ENCODE measurements at regions not wholly inside any gene's neighbourhood (a gene's known extent, or its start where the extent isn't known, plus 50 kb on each side); places are given as distances from the start of the nearest gene placed in this dataset.

GRCh38 chr3:174777813-174778212, 81.3 kb upstream of the NAALADL2 start:
- DNase-seq (ENCODE audit: extremely low spot score, unreplicated experiment) = no peak
- H3K36me3 Mint-ChIP-seq (ENCODE audit: unreplicated experiment) = peaks cover 7% of the 10 kb centered on the region
- no peak for TF ChIP-seq CTCF (IDR thresholded peaks at IDR 0.05)
- peaks cover 22% of the 10 kb centered on the region for H3K9me3 Mint-ChIP-seq (ENCODE audit: unreplicated experiment)
- H3K27me3 Mint-ChIP-seq (ENCODE audit: unreplicated experiment) = no peaks in the 10 kb centered on the region
- peaks cover 8% of the 10 kb centered on the region for H3K4me1 Mint-ChIP-seq (ENCODE audit: unreplicated experiment)
- no peak overlapping the region for H3K4me3 Mint-ChIP-seq (ENCODE audit: unreplicated experiment)
- no peak overlapping the region for H3K27ac Mint-ChIP-seq (ENCODE audit: unreplicated experiment)

- H3K27ac Mint-ChIP-seq (ENCODE audit: unreplicated experiment) = no peak overlapping the region
- DNase-seq (ENCODE audit: extremely low spot score, unreplicated experiment) = no peak
- no peak for TF ChIP-seq CTCF (IDR thresholded peaks at IDR 0.05)
- no peaks in the 10 kb centered on the region for H3K27me3 Mint-ChIP-seq (ENCODE audit: unreplicated experiment)
- H3K4me1 Mint-ChIP-seq (ENCODE audit: unreplicated experiment) = peaks cover 4% of the 10 kb centered on the region
- H3K36me3 Mint-ChIP-seq (ENCODE audit: unreplicated experiment) = peaks cover 7% of the 10 kb centered on the region
- H3K9me3 Mint-ChIP-seq (ENCODE audit: unreplicated experiment) = peaks cover 19% of the 10 kb centered on the region
- no peak overlapping the region for H3K4me3 Mint-ChIP-seq (ENCODE audit: unreplicated experiment)
These were observed 75.6 kb upstream of the NAALADL2 start for GRCh38 chr3:174783502-174783901.

- Mint-ChIP-seq H3K4me3 (ENCODE audit: unreplicated experiment) (no peak overlapping the region), H3K9me3 (ENCODE audit: unreplicated experiment) (peaks cover 19% of the 10 kb centered on the region), H3K27me3 (ENCODE audit: unreplicated experiment) (no peaks in the 10 kb centered on the region), H3K27ac (ENCODE audit: unreplicated experiment) (no peak overlapping the region), H3K36me3 (ENCODE audit: unreplicated experiment) (peaks cover 7% of the 10 kb centered on the region), H3K4me1 (ENCODE audit: unreplicated experiment) (peaks cover 4% of the 10 kb centered on the region)
- no peak for TF ChIP-seq CTCF (IDR thresholded peaks at IDR 0.05)
- no peak for DNase-seq (ENCODE audit: extremely low spot score, unreplicated experiment)
These were observed 74.8 kb upstream of the NAALADL2 start for GRCh38 chr3:174784206-174784934.

- Mint-ChIP-seq H3K4me3 (ENCODE audit: unreplicated experiment) (no peak overlapping the region), H3K9me3 (ENCODE audit: unreplicated experiment) (peaks cover 3% of the 10 kb centered on the region), H3K27ac (ENCODE audit: unreplicated experiment) (no peak overlapping the region), H3K4me1 (ENCODE audit: unreplicated experiment) (peaks cover 3% of the 10 kb centered on the region), H3K36me3 (ENCODE audit: unreplicated experiment) (no peaks in the 10 kb centered on the region), H3K27me3 (ENCODE audit: unreplicated experiment) (no peaks in the 10 kb centered on the region)
- DNase-seq (ENCODE audit: extremely low spot score, unreplicated experiment) = no peak
- no peak for TF ChIP-seq CTCF (IDR thresholded peaks at IDR 0.05)
These were observed 72.3 kb upstream of the NAALADL2 start for GRCh38 chr3:174786825-174787224.

GRCh38 chr3:174791161-174791560, 68.0 kb upstream of the NAALADL2 start:
- no peak overlapping the region for H3K4me3 Mint-ChIP-seq (ENCODE audit: unreplicated experiment)
- no peak for TF ChIP-seq CTCF (IDR thresholded peaks at IDR 0.05)

More at GRCh38 chr3:174791161-174791560, 68.0 kb upstream of the NAALADL2 start:
- no peaks in the 10 kb centered on the region for H3K27me3 Mint-ChIP-seq (ENCODE audit: unreplicated experiment)
- DNase-seq (ENCODE audit: extremely low spot score, unreplicated experiment) = no peak
- peaks cover 3% of the 10 kb centered on the region for H3K4me1 Mint-ChIP-seq (ENCODE audit: unreplicated experiment)
- H3K27ac Mint-ChIP-seq (ENCODE audit: unreplicated experiment) = no peak overlapping the region
- H3K36me3 Mint-ChIP-seq (ENCODE audit: unreplicated experiment) = no peaks in the 10 kb centered on the region
- no peaks in the 10 kb centered on the region for H3K9me3 Mint-ChIP-seq (ENCODE audit: unreplicated experiment)
